ENCODE measurements at regions not wholly inside any gene's neighbourhood (a gene's known extent, or its start where the extent isn't known, plus 50 kb on each side); places are given as distances from the start of the nearest gene placed in this dataset.
"Not testable (repeated sequence)": the region's sequence is repeated elsewhere in the genome, so short reads cannot be mapped to it uniquely, and the experiment has no call there.

GRCh38 chr19:27889156-27889555 is 1323.8 kb downstream of the UQCRFS1 start:
- no peak for DNase-seq (ENCODE audit: low spot score)

DNA sequence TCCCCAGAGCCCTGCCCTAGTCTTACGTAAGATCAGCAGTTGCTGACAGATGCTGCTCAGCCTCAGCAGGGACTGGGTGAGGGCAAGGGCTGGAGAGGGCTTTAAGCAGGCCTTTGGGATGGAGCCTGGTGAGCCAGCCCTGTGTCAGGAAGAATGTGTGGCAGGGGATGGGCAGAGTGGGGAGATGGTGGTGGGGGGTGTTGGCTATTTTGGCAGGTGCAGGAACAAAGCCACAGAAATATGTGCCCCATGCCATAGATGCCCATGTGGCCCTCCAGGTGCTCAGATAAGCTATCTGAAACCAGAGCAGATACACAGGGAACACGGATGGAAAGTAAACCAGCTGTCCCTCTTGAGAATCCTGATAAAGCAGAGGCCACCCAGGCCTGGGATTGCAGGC is 1325.0 kb downstream of the UQCRFS1 start:
- DNase-seq (ENCODE audit: low spot score): no peak

GRCh38 chr19:27885359-27885758 is 1327.6 kb downstream of the UQCRFS1 start:
- no peak for DNase-seq (ENCODE audit: low spot score)

DNA sequence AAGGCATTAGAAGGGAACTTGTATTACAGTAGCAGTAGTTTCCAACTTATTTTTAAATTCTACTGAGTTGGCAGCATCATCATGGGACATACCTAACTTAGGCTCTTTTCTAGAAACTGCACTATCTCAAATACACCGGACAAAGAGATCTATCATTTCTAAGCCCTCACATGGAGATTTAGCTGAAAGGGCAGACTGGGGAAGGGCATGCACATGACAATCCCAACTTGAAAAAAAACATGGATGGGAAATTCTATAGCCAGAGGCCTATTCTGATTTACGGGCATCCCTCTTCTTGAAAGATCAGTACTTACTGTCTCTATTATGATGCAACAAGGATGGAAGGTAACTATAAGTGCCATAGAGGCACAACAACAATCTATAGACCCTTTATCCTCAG is 1328.6 kb downstream of the UQCRFS1 start:
- DNase-seq (ENCODE audit: low spot score): no peak

GRCh38 chr19:27881213-27881612 is 1331.7 kb downstream of the UQCRFS1 start:
- no peak for DNase-seq (ENCODE audit: low spot score)

- no peak for DNase-seq (ENCODE audit: low spot score)
Observed at GRCh38 chr19:27876976-27877512, 1335.9 kb downstream of the UQCRFS1 start.

- no peak for DNase-seq (ENCODE audit: low spot score)
Observed at GRCh38 chr19:27876489-27876888, 1336.5 kb downstream of the UQCRFS1 start.

GRCh38 chr19:27872370-27872769 is 1340.6 kb downstream of the UQCRFS1 start:
- DNase-seq (ENCODE audit: low spot score): no peak

DNA sequence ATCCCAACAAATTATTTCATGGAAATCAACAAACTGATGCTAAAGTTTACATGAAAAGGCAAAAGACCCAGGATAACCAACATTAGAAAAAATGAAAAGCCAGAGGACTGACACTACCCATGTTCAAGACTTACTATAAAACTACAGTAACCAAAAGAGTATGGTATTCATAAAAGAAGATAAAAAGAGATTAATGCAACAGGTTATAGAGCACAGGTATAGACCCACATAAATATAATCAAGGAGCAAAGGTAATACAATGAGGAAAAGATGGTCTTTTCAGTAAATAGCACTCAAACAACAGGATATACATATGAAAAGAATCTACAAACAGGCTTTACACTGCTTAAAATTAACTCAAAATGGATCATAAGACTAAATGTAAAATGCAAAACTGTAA is 1342.7 kb downstream of the UQCRFS1 start:
- DNase-seq (ENCODE audit: low spot score): no peak

DNA sequence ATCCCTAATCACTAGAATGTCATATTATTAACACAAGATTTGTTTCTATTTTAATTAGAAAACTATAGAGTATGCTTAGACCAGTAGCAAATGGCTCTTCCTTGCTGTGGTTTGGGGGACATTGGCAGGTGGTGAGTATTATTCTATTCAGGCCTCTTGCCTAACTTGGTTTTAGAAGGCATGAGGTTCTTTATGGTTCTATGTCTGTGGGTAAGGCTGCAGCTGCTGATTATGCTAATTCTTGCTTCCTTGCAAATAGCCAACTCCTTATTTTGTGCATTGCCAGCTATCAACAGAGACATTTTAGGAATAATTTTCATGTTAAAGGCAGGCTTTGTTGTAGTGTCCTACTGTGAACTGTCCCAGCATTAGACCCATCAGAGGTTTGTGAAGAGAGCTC is 1344.9 kb downstream of the UQCRFS1 start:
- DNase-seq (ENCODE audit: low spot score): no peak

DNA sequence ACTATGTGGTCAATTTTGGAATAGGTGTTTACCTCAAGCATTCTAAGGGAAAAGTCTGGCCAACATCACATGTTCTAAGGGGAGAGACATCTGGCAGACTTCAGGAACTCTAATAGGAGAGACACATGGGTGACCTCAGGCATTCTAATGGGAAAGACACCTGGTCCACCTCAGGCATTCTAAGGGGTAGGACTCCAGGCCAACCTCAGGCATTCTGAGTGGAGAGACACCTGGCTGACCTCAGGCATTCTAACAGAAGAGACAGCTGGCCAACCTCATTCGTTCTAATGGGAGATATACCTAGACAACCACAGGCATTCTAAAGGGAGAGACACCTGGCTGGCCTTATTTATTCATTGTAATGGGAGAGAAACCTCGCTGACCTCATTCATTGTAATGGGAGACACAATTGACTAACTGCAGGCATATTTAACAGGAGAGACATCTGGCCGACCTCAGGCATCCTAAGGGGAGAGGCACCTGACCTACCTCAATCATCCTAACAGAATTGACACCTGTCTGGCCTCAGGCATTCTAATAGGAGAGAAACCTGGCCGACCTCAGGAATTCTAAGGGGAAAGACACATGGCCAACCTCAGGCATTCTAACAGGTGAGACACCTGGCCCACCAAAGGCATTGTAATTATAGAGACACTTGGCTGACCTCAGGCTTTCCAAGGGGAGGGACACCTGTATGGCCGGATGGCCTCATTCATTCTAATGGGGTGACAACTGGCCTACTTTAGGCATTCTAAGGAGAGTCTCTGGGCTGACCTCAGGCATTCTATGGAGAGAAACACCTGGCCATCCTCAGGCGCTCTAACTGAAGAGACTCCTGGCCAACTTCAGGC is 1346.8 kb downstream of the UQCRFS1 start:
- no peak for DNase-seq (ENCODE audit: low spot score)

GRCh38 chr19:27861411-27861975 is 1351.5 kb downstream of the UQCRFS1 start:
- DNase-seq (ENCODE audit: low spot score): no peak

DNA sequence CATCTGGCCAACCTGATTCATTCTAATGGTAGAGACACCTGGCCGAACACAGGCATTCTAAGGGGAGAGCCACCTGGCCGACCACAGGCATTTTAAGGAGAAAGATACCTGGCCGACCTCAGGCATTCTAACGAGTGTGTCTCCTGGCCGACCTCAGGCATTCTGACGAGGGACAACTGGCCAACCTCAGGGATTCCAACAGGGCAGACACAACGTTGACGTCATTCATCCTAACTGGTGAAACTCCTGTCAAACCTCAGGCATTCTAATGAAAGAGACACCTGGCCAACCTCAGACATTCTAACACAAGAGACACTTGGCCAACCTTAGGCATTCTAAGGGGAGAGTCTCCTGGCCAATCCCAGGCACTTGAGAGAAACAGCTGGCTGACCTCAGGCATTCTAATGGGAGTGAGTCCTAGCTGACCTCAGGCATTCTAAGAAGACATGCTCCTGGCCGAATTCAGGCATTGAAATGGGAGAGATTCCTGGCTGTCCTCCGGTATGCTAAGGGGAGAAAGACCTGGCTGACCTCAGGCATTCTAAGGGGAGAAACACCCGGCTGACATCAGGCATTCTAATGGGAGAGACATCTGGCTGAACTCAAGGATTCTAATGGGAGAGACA is 1352.5 kb downstream of the UQCRFS1 start:
- no peak for DNase-seq (ENCODE audit: low spot score)

GRCh38 chr19:27859689-27860088 is 1353.3 kb downstream of the UQCRFS1 start:
- no peak for DNase-seq (ENCODE audit: low spot score)

DNA sequence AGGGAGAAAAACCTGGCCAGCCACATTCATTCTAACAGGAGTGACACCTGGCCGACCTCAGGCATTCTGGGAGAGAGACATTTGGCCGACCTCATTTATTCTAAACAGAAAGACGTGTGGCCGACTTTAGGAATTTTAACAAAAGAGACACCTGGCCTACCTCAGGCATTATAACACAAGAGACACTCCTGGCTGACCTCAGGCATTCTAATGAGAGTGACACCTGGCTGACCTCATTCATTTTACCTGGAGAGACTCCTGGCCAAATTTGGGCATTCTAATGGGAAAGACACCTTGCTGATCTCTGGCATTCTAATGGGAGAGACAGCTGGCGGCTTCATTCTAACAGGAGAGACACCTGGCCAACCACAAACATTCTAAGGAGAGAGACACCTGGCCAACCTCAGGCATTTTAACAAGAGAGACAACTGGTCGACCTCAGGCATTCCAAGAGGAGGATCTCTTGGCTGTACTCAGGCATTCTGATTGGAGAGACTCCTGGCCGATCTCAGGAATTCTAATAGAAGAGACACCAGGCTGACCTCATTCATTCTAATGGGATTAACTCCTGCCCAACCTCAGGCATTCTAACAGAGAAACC is 1353.9 kb downstream of the UQCRFS1 start:
- no peak for DNase-seq (ENCODE audit: low spot score)

- not testable (repeated sequence) for DNase-seq (ENCODE audit: low spot score)
Observed at GRCh38 chr19:27852931-27853330, 1360.0 kb downstream of the UQCRFS1 start.

GRCh38 chr19:27851543-27852060 is 1361.3 kb downstream of the UQCRFS1 start:
- DNase-seq (ENCODE audit: low spot score): no peak

- no peak for DNase-seq (ENCODE audit: low spot score)
Observed at GRCh38 chr19:27851002-27851481, 1361.9 kb downstream of the UQCRFS1 start.

DNA sequence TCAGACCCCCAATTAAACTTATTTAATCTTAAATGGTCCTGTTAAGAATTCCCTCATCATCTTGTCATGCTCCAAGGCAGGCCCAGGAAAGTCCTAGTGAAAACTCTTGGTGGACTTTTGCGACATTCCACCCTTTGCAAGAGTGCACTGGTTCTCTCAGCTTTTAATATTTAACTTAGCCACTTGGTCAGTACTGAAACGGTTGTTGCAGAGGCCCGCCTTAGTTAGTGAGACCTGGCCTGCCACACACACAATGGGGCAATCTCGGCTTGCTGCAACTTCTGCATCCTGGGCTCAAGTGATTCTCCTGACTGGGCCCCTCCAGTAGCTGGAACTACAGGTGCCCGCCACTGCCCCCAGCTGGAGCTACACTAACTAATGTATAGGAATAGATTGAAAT is 1366.0 kb downstream of the UQCRFS1 start:
- DNase-seq (ENCODE audit: low spot score): no peak

DNA sequence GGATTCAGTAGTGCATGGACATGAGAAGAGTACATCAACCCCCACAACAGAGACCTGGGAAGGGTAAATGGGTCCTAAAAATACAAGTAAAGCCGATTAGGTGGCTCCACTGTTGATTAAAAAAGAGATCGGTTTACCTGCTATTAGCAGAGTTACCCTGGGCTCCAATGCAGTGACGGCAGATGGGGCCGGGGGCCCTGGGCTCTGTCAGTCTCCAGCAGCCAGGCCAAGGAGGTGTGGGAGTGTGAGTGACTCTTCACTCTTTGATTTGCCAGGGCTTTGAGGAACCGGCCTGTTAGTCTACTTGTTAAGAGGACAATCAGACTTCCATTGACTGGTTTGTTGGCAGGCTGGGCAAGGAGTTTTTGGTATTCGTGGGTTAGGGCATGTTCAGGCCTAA is 1368.7 kb downstream of the UQCRFS1 start:
- no peak for DNase-seq (ENCODE audit: low spot score)

- no peak for DNase-seq (ENCODE audit: low spot score)
Observed at GRCh38 chr19:27843861-27844260, 1369.1 kb downstream of the UQCRFS1 start.

- no peak for DNase-seq (ENCODE audit: low spot score)
Observed at GRCh38 chr19:27833031-27833430, 1379.9 kb downstream of the UQCRFS1 start.

Data from kidney tubule cell (primary cell).